NCI-H345 treated with DMSO at 0.1 percent for 48 hours (cell line): ENCODE measurements at regions not wholly inside any gene's neighbourhood (a gene's known extent, or its start where the extent isn't known, plus 50 kb on each side); places are given as distances from the start of the nearest gene placed in this dataset.

ENCODE experiments used
- DNase-seq: peaks from one replicate; lab custom pipeline; 2025; ENCODE audit not compliant: unreplicated experiment; lab: John Stamatoyannopoulos, UW

GRCh38 chr13:99717959-99718674 is 216.8 kb downstream of the TM9SF2 start:
- no peak for DNase-seq

- no peak for DNase-seq
Measured at GRCh38 chr13:99709134-99709533, 207.9 kb downstream of the TM9SF2 start.

GRCh38 chr13:99704390-99704789 is 203.1 kb downstream of the TM9SF2 start:
- DNase-seq = peak; percentile 54

- no peak for DNase-seq
Measured at GRCh38 chr13:99703908-99704307, 202.6 kb downstream of the TM9SF2 start.

GRCh38 chr13:99702687-99703319 is 201.5 kb downstream of the TM9SF2 start:
- peak; percentile 72 for DNase-seq

GRCh38 chr13:99700468-99700867 is 199.2 kb downstream of the TM9SF2 start:
- no peak for DNase-seq

GRCh38 chr13:99698816-99699099 is 197.5 kb downstream of the TM9SF2 start:
- no peak for DNase-seq

- no peak for DNase-seq
Measured at GRCh38 chr13:99698010-99698815, 196.9 kb downstream of the TM9SF2 start.

GRCh38 chr13:99695857-99696256 is 194.6 kb downstream of the TM9SF2 start:
- no peak for DNase-seq

GRCh38 chr13:99693852-99694611 is 192.8 kb downstream of the TM9SF2 start:
- no peak for DNase-seq

- DNase-seq = no peak
Measured at GRCh38 chr13:99693351-99693750, 192.1 kb downstream of the TM9SF2 start.

- no peak for DNase-seq
Measured at GRCh38 chr13:99692854-99693253, 191.6 kb downstream of the TM9SF2 start.

GRCh38 chr13:99691552-99691951 is 190.3 kb downstream of the TM9SF2 start:
- no peak for DNase-seq

- DNase-seq = peak; percentile 60
Measured at GRCh38 chr13:99690426-99691174, 189.3 kb downstream of the TM9SF2 start.

- DNase-seq = no peak
Measured at GRCh38 chr13:99689955-99690354, 188.7 kb downstream of the TM9SF2 start.

- no peak for DNase-seq
Measured at GRCh38 chr13:99688776-99689175, 187.5 kb downstream of the TM9SF2 start.

- DNase-seq = no peak
Measured at GRCh38 chr13:99687723-99688397, 186.6 kb downstream of the TM9SF2 start.

- no peak for DNase-seq
Measured at GRCh38 chr13:99686944-99687411, 185.7 kb downstream of the TM9SF2 start.

- no peak for DNase-seq
Measured at GRCh38 chr13:99686157-99686572, 184.9 kb downstream of the TM9SF2 start.

- DNase-seq = no peak
Measured at GRCh38 chr13:99681695-99682094, 180.4 kb downstream of the TM9SF2 start.
